ENCODE measurements at regions not wholly inside any gene's neighbourhood (a gene's known extent, or its start where the extent isn't known, plus 50 kb on each side); places are given as distances from the start of the nearest gene placed in this dataset.

DNA sequence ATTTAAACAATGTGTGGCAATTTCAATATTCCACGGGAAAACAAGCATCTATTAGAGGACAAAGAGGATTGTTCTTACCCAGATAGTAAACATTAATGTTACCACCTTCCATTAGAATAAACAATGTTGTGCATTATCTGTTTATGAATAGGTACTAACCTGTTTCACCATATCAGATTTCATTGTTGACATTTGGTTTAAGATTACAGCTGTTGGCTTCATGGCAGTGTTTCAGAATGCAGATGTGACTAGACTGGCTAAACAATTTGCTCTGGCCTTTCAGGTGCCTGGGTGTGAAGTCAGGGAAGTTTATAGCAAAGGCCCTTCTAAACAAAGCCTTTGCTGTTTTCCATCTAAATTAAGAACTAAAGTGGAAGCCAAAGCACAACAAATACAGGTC lies 464.7 kb upstream of the FAM47C start:
- no peak overlapping the region for H3K9ac ChIP-seq (ENCODE audit: control insufficient read depth, extremely low read depth, insufficient read depth, low read length)
- H3K9me1 ChIP-seq (ENCODE audit: control insufficient read depth, extremely low read depth, insufficient read depth, low read length), result no peaks in the 10 kb centered on the region
- no peaks in the 10 kb centered on the region for H3K79me2 ChIP-seq (ENCODE audit: control insufficient read depth, insufficient read depth, low read length)
- H3K4me2 ChIP-seq (ENCODE audit: control insufficient read depth, extremely low read depth, insufficient read depth, low read depth, low read length), result no peak overlapping the region
- DNase-seq (ENCODE audit: low read depth, low spot score), result no peak
- no peaks in the 10 kb centered on the region for H3K4me1 ChIP-seq (ENCODE audit: control insufficient read depth, extremely low read depth, insufficient read depth, low read length)
- H3K4me3 ChIP-seq (ENCODE audit: control insufficient read depth in 2 of 3, extremely low read depth in 1 of 3, insufficient read depth in 2 of 3, low read depth in 1 of 3, low read length in 3 of 3), result no peak overlapping the region
- dilution Hi-C loops (cut with MboI; ENCODE audit: extremely low pct_ligation_motif_present, low sequenced_read_pairs), result no loop called here
- no peak overlapping the region for H2AFZ ChIP-seq (ENCODE audit: control insufficient read depth, low read length)
- H3K9me3 ChIP-seq (ENCODE audit: control insufficient read depth, low read depth, low read length), result no peaks in the 10 kb centered on the region
- no peaks in the 10 kb centered on the region for H3K27me3 ChIP-seq (ENCODE audit: control insufficient read depth, extremely low read depth, insufficient read depth, low read length)
- no peak overlapping the region for H3K27ac ChIP-seq (ENCODE audit: control insufficient read depth, insufficient read depth, low read length)
- TF ChIP-seq EZH2 (IDR thresholded peaks at IDR 0.05; ENCODE audit: low read length), result no peak
- TF ChIP-seq, protein P1, sequence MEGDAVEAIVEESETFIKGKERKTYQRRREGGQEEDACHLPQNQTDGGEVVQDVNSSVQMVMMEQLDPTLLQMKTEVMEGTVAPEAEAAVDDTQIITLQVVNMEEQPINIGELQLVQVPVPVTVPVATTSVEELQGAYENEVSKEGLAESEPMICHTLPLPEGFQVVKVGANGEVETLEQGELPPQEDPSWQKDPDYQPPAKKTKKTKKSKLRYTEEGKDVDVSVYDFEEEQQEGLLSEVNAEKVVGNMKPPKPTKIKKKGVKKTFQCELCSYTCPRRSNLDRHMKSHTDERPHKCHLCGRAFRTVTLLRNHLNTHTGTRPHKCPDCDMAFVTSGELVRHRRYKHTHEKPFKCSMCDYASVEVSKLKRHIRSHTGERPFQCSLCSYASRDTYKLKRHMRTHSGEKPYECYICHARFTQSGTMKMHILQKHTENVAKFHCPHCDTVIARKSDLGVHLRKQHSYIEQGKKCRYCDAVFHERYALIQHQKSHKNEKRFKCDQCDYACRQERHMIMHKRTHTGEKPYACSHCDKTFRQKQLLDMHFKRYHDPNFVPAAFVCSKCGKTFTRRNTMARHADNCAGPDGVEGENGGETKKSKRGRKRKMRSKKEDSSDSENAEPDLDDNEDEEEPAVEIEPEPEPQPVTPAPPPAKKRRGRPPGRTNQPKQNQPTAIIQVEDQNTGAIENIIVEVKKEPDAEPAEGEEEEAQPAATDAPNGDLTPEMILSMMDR (optimal IDR thresholded peaks at IDR 0.05 in 1 of 3, IDR thresholded peaks at IDR 0.05 in 1 of 3, conservative IDR thresholded peaks at IDR 0.05 in 1 of 3; ENCODE audit: extremely low read depth in 1 of 3, insufficient read depth in 2 of 3, low read length in 3 of 3), result no peak
- no peaks in the 10 kb centered on the region for H3K36me3 ChIP-seq (ENCODE audit: control insufficient read depth in 2 of 2, extremely low read depth in 1 of 2, insufficient read depth in 2 of 2, low read length in 2 of 2)
- no peak for FAIRE-seq
- H4K20me1 ChIP-seq (ENCODE audit: control insufficient read depth, extremely low read depth, insufficient read depth, low read length), result no peaks in the 10 kb centered on the region

DNA sequence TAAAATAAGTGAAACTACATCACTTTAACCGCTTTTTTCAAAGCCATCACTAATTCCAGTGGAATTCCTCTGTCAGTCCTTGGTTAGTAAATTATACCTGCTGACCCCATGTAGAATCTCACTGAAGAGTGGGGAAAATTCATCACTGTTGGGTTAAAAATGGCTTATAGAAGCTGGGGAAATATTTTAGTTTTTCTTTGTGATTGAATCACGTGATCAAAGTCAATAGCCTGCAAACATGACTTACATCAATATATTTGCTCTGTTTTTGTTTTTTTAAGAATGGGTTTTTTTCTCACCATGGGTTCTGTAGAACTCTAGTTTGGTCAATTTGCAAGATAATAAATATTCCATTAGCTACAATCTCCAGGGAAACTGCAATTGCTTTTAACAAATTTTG lies 445.2 kb upstream of the FAM47C start:
- H3K4me1 ChIP-seq (ENCODE audit: control insufficient read depth, extremely low read depth, insufficient read depth, low read length), result no peaks in the 10 kb centered on the region
- no peak overlapping the region for H3K4me2 ChIP-seq (ENCODE audit: control insufficient read depth, extremely low read depth, insufficient read depth, low read depth, low read length)
- H3K36me3 ChIP-seq (ENCODE audit: control insufficient read depth in 2 of 2, extremely low read depth in 1 of 2, insufficient read depth in 2 of 2, low read length in 2 of 2), result no peaks in the 10 kb centered on the region
- dilution Hi-C loops (cut with MboI; ENCODE audit: extremely low pct_ligation_motif_present, low sequenced_read_pairs), result no loop called here
- DNase-seq (ENCODE audit: low read depth, low spot score) (no peak), FAIRE-seq (no peak)
- H3K4me3 ChIP-seq (ENCODE audit: control insufficient read depth in 2 of 3, extremely low read depth in 1 of 3, insufficient read depth in 2 of 3, low read depth in 1 of 3, low read length in 3 of 3), result no peak overlapping the region
- H3K9me3 ChIP-seq (ENCODE audit: control insufficient read depth, low read depth, low read length), result no peaks in the 10 kb centered on the region
- no peaks in the 10 kb centered on the region for H3K79me2 ChIP-seq (ENCODE audit: control insufficient read depth, insufficient read depth, low read length)
- H4K20me1 ChIP-seq (ENCODE audit: control insufficient read depth, extremely low read depth, insufficient read depth, low read length), result no peaks in the 10 kb centered on the region
- no peak overlapping the region for H3K27ac ChIP-seq (ENCODE audit: control insufficient read depth, insufficient read depth, low read length)
- H3K27me3 ChIP-seq (ENCODE audit: control insufficient read depth, extremely low read depth, insufficient read depth, low read length), result no peaks in the 10 kb centered on the region
- no peak overlapping the region for H3K9ac ChIP-seq (ENCODE audit: control insufficient read depth, extremely low read depth, insufficient read depth, low read length)
- TF ChIP-seq, protein P1 (optimal IDR thresholded peaks at IDR 0.05 in 1 of 3, IDR thresholded peaks at IDR 0.05 in 1 of 3, conservative IDR thresholded peaks at IDR 0.05 in 1 of 3; ENCODE audit: extremely low read depth in 1 of 3, insufficient read depth in 2 of 3, low read length in 3 of 3), result no peak
- no peak for TF ChIP-seq EZH2 (IDR thresholded peaks at IDR 0.05; ENCODE audit: low read length)
- no peaks in the 10 kb centered on the region for H3K9me1 ChIP-seq (ENCODE audit: control insufficient read depth, extremely low read depth, insufficient read depth, low read length)
- no peak overlapping the region for H2AFZ ChIP-seq (ENCODE audit: control insufficient read depth, low read length)
